GM10248 (cell line): ENCODE measurements at regions not wholly inside any gene's neighbourhood (a gene's known extent, or its start where the extent isn't known, plus 50 kb on each side); places are given as distances from the start of the nearest gene placed in this dataset.
"Not testable (repeated sequence)": the region's sequence is repeated elsewhere in the genome, so short reads cannot be mapped to it uniquely, and the experiment has no call there.

ENCODE experiments used
- CTCF ChIA-PET: fragments of 300-600 bp; sonication (Branson Sonifier 250); formaldehyde crosslinking; extraction: SDS; loops from one replicate; lab custom pipeline; 2021; ENCODE audit warnings: antibody characterized with exemption; lab: Yijun Ruan, JAX
- POLR2A ChIA-PET: fragments of 350-650 bp; sonication (Branson Sonifier 250); formaldehyde crosslinking; extraction: SDS; loops from one replicate; lab custom pipeline; 2020; ENCODE audit warnings: antibody characterized with exemption; lab: Yijun Ruan, JAX
- DNase-seq: peaks from one replicate; pipeline ENCODE4 v3.0.0; 2012; ENCODE audit errors: extremely low spot score
- TF ChIP-seq, protein P1 (sequence below): IDR thresholded peaks from 2 replicates; pipeline ENCODE4 v1.5.1; 2012; ENCODE audit warnings: mild to moderate bottlenecking, low read depth; ENCODE audit errors: extremely low read depth, missing control alignments, control extremely low read depth

DNA sequence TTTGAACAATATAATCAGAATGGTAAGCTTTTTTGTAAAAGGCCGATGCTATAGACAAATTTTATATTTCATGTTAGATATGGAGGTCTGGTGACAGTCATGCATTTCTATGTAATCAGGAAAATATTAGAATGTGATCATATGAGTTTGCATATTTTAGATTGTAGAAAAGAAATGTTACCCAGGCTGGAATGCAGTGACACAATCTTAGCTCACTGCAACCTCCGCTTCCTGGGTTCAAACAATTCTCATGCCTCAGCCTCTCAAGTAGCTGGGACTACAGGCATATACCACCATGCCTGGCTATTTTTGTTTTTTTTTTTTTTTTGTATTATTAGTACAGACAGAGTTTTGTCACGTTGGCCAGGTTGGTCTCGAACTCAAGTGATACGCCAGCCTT is 152.0 kb downstream of the LMLN start:
- POLR2A ChIA-PET = no interaction called here
- TF ChIP-seq, protein P1, sequence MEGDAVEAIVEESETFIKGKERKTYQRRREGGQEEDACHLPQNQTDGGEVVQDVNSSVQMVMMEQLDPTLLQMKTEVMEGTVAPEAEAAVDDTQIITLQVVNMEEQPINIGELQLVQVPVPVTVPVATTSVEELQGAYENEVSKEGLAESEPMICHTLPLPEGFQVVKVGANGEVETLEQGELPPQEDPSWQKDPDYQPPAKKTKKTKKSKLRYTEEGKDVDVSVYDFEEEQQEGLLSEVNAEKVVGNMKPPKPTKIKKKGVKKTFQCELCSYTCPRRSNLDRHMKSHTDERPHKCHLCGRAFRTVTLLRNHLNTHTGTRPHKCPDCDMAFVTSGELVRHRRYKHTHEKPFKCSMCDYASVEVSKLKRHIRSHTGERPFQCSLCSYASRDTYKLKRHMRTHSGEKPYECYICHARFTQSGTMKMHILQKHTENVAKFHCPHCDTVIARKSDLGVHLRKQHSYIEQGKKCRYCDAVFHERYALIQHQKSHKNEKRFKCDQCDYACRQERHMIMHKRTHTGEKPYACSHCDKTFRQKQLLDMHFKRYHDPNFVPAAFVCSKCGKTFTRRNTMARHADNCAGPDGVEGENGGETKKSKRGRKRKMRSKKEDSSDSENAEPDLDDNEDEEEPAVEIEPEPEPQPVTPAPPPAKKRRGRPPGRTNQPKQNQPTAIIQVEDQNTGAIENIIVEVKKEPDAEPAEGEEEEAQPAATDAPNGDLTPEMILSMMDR = no peak
- DNase-seq = no peak
- CTCF ChIA-PET = interaction anchor here (0.9 to 1.7 kb wide), 3 partner anchors 19 to 40 kb away, joined by 3 to 9 read pairs (median 4); no protein-coding TSS in a partner anchor

DNA sequence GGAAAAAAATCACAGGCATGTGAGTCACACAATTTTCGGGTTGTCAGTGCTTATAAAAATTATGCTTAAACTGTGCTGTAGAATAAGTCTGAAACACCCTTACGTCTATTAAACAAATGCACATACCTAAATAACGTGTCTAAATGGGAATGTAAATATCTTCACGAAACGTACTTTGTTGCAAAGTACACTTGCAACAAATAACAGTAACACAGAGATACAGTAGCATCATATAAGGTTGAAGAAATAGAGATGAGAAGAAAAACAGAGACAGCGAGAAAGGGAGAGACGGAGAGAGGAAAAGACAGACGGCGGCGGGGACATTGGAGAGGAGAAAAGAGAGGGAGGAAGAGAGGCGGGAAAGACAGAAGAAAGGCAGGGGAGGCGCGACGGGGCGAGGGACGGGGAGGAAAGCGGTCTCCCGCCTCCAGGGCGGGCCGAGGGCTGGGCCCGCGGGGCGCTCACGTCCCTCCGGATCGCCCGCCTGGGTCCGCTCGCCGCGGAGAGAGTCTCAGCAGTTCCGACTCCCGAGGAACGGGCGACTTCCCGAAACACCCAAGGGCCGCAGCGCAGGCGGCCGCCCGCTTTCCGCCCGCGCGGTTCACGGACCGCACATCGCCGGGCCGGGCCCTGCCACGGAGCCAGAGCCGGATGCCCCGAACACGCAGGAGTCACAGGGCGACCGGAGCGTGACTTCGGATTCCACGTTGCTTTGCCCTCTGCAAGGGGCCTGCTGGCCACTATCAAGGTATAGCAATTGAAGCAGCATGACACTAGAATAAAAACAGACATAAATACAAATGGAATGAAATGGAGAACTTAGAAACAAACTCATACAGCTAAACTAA is 153.4 kb downstream of the LMLN start:
- POLR2A ChIA-PET = no interaction called here
- TF ChIP-seq, protein P1 = no peak
- peak; percentile 11 for DNase-seq
- CTCF ChIA-PET = no interaction called here

DNA sequence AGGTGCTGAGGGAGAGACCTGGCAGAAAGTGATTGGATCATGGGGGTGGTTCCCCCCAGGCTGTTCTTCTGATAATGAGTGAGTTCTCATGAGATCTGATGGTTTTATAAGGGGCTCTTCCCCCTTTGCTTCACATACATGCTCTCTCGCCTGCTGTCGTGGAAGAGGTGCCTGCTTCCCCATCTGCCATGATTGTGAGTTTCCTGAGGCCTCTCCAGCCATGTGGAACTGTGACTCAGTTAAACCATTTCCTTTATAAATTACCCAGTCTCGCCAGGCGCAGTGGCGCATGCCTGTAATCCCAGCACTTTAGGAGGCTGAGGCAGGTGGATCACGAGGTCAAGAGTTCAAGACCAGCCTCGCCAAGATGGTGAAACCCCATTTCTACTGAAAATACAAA is 154.5 kb downstream of the LMLN start:
- DNase-seq, POLR2A ChIA-PET, CTCF ChIA-PET: not testable (repeated sequence)

DNA sequence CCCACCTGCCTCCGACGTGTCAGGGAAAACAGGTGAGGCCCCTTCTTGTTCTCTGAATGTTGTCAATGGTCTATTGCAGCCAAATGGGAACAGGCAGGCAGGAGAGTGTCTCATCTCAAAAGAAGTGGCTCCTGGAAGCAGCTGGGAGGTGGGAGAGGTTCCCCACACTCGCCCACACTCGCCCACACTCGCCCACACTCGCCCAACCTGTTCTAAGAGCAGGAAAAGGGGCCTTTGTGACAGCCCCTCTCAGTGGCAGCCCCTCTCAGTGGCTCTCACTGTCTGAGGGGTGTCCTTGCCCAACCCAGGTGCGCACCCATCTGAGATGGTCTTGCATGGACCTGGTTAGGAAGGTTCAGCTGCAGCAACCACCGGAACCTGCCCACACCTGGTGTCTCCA is 162.2 kb downstream of the LMLN start:
- POLR2A ChIA-PET, CTCF ChIA-PET: not testable (repeated sequence)

DNA sequence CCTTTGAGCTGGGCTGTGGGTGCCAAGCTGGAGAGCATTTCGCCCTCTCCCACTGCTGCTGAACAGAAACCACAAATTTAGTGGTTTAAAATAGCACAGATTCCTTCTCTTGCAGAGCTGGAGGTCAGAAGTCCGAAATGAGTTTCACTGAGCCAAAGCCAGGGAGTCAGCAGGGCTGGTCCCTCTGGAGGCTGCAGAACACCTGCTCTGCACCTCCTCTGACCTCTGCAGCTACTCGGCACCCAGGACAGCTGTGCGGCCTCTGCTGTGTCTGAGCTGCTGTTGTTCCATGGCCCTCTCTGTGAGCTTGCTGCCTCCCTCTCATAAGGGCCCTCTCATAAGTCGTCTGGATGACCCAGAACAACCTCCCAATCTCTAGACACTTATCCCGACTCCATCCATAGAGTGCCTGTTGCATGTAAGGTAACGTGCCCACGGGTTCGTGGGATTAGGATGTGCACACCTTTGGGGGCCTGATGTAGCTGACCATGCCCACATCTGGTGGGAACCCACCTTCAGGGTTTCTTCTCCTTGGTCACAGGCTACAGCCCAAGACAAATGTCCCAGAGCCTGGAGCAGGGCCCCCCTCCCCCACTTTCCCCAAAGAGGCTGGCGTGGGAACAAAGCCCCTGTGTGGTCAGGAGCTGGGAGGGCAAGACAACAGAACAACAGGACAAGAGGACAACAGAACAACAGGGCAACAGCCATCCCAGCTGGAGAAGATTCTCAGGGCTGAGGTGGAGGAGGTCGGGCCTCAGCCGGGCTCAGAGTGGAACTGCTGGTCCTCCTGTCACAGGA is 177.2 kb downstream of the LMLN start:
- CTCF ChIA-PET, POLR2A ChIA-PET: not testable (repeated sequence)

More for the DNA sequence above, 162.2 kb downstream of the LMLN start:
- DNase-seq = not testable (repeated sequence)

DNA sequence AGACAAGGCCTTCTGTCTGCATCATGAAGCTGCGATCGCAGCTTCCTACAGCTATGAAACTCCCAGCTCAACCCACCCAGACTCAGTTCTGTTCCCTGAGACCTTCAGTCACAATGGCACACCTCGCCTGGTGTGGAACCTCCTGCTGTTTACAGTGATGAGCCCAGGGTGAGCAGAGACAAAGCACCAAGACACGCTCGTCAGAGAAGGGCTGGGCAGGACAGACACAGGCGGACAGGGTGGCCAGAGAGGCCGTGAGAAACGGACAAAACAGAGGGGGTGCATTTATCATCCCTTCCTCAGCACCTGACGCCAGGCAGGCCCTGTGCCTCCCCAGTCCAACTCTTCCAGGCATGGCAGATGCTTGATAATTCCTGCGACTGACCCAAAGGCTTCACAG is 178.2 kb downstream of the LMLN start:
- CTCF ChIA-PET, POLR2A ChIA-PET, DNase-seq: not testable (repeated sequence)

More for the DNA sequence above, 177.2 kb downstream of the LMLN start:
- DNase-seq = not testable (repeated sequence)

DNA sequence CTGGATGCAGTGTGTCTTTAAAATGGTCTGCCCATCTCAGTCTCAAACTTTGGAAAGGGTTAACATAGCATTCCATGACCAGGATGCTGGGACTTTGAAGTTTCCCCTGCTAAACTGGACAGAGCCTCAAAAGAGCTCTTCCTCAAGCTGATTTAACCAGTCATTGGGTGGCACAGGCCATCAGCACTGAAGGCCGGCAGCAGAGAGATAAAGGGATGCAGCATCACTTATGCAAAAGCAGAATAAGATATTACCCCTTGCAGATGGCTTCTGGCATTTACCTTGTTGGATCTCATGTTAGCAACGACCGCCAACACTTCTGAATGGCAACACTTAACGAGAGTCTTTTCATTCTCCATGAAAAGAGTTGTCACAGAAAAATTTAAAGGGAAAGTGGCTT is 179.0 kb downstream of the LMLN start:
- POLR2A ChIA-PET, CTCF ChIA-PET, DNase-seq: not testable (repeated sequence)

DNA sequence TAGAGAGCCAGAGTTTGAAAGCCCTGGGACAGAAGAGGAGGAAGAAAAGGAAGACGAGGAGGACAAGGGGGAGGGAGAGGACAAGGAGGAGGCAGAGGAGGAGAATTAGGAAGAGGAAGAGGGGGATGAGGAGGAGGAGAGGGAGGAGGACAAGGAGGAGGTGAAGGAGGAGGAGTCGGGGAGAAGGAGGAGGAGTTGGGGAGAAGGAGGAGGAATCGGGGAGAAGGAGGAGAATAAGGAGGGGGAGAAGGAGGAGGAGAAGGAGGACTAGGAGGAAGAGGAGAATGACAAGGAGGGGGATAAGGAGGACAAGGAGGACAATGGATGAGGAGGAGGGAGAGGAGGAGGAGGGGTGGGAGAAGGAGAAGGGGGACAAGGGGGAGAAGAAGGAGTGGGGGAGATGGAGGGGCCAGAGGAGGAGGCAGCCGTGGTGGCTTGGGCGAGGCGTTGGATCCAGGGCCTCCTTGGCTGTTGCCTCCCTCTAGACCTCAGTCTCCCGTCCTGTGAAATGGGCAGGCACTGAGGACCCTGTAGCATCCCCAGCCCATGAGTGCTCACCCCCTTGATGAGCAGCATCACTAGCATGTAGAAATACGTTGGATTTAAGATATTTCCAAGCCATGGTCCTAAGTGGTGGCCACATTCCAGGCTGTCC is 179.6 kb downstream of the LMLN start:
- CTCF ChIA-PET, DNase-seq, POLR2A ChIA-PET: not testable (repeated sequence)

DNA sequence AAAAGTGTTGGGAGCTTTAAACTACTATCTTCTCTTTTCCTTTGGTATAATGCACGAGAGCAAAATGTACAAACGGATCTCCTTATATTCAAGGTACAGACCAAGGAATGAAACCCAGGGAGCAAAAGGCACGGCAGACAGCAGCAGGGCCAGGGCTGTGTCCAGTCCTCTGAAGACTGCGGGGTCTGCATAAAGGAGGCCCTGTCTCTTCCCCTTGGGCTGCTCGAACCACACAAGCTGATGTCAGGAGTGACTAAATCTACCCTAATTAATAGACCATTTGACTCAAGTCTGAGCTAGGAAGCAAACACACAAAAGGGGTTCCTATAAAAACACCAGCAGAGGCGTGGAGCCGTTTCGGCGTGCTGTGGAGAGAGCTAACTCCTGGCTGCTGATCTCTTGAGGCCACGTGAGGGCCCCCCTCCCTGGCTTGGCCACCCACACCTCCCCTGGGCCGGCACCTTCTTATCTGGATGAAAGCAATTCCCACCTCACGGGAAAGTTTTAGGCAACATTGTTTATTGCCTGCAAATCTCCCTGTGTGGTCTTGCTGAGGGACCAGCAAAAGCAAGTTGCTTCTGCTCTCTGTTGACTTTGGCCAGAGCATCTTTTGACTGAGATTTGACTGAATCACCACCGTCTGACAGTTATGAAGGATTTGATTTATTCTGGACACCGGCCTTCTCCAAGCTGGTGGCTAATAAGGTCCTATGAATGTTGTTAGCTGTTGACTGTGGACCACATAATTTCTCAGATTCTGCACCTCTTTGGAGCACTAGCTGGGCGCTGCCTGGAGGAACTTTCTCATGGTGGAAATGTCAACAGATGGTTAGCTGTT is 183.5 kb downstream of the LMLN start:
- CTCF ChIA-PET, DNase-seq, POLR2A ChIA-PET: not testable (repeated sequence)

DNA sequence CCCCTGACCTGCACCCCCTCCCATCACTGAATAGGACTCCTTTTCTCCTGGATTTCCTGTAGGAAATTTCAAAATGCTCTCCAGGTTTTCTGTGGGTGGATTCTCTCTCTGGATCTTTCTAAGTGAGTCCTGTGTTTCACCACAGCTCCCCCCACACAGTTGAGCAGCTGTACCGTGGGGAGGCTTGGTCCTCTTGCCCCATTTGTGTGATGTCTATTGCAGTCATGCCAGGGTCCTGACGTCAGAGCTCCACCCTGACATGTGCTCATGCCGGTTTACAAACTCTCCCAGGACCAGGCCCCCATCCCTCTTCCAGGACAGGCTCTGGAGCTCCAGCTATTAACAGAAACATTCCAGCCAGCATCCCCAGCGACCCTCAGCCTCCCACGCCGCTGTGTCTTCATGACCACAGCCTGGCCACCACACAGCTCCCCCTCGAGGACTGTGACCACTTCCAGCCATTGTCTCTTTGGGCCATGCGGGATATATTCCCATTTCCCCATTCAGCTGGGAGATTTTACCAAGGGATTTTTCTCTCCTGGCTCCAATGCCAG is 185.3 kb downstream of the LMLN start:
- CTCF ChIA-PET, DNase-seq, POLR2A ChIA-PET: not testable (repeated sequence)

DNA sequence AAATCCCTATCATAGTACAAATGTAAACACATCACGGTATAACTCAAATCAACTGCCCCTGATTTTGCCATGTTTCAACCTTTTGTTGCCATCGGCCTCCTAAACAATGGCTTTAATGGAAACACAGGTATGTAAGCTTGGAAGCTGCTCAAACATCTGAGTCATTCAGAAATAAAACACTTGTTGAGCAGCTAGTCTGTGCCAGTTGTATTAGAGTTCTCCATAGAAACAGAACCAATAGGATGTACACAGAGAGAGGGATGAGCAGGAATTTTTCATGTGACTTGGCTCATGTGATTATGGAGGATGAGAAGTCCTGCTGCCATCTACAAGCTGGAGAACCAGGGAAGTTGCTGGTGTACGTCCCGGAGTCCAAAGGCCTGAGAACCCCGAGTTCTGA is 186.1 kb downstream of the LMLN start:
- DNase-seq, POLR2A ChIA-PET, CTCF ChIA-PET: not testable (repeated sequence)

DNA sequence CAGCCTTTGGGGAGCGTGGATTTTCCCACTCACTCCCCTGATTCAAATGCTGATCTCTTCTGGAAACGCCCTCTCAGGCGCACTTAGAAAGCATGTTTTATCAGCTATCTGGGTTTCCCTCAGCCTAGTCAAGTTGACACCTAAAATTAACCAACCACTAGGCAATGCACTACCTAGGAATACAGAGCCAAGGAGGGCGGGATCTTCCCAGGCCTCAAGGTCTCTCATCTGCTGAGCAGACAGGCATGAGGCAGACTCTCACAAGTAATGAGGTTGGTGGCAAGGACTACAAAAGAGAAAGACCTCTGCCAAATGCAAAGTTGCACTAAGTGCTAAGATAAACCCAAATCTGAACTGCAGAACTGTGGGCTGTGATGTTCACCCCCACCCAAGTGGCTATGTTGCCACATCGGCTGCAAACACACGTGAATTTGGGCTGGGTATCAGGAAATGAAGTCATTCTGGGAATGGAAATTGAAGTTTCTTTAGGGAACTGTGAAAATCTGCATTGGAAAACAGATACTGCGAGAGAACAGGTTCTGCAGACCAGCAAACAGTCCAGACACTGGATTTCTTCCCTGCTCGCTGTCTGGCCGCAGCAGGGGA is 186.6 kb downstream of the LMLN start:
- CTCF ChIA-PET, DNase-seq, POLR2A ChIA-PET: not testable (repeated sequence)

DNA sequence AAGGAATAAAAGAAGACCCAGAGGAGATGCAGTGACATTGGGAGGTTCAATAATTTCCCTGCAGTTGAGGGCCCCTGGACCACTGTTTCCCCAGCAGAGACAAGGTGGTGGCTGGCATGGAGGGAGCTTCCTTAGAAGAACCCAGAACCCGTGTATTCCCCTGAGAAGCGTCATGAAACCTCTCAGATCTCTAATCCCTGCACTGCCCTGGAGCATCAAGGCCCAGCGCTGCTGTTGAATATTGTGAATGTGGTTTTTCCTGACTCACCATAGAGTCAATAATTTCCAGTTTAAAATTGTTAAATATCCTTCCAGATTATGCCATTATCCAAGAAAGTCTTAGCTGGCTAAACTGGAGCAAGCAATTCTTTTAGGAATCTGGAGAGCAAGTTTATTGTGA is 187.2 kb downstream of the LMLN start:
- DNase-seq, POLR2A ChIA-PET, CTCF ChIA-PET: not testable (repeated sequence)

DNA sequence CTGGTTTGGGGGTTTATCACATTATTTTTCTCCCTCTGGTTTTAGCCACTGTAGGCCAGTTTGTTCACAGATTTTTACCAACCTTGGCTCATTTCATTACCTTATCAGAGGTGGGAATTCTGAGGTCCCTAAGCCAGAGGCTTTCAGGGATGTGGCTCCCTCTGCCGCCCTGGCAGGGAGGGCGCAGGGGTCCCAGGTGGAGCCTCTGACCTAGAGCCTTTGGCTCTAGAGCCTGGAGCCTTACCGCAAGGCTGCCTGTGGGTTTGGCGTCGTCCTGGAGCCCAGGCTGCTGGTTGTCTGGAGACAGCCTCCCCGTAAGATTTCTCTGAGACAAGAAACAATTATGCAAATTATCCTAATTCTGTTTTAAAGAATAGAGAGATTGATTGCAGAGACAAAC is 188.0 kb downstream of the LMLN start:
- CTCF ChIA-PET, DNase-seq, POLR2A ChIA-PET: not testable (repeated sequence)
